ELF-1 (cell line): ENCODE measurements at regions not wholly inside any gene's neighbourhood (a gene's known extent, or its start where the extent isn't known, plus 50 kb on each side); places are given as distances from the start of the nearest gene placed in this dataset.

ENCODE experiments used
- DNase-seq: peaks from one replicate; pipeline ENCODE4 v3.0.0-alpha.2; 2016; ENCODE audit warnings: low read depth, low spot score

DNA sequence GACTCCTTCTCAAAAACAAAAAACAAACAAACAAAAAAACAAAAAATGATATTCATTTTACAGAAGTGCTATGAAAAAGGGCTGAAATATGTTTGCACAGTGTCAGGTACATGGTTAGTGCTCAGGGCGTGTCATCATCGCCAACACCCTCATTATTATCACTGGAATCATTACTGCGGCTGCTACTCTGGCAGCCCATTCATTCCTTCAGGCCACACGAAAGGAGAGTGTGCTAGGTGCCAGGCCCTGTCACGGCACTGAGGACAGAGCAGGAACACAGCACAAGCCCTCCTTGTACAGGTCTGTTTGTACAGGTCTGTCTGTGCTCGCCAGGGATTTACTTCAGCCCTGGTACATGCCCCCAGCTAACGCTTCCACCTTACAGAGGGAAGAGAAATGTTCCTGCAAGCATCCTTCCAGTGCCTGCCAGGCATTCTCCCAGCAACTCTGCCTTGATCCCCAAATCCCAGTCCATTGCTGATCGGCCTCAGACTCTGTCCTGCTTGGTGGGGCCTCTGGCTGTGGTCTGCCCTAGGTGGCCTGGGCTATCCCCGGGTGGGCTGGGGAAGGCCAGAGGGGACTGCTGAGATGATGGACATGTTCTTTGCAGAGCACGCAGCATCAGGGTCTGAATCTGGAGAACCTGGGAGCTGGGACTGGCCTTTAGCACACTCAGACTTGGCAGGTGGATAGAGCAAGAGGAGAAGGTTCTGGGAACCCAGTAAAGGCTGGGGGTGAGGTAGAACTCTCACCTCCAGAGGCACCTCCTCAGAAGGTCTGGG lies 210.7 kb downstream of the URI1 start:
- no peak for DNase-seq

DNA sequence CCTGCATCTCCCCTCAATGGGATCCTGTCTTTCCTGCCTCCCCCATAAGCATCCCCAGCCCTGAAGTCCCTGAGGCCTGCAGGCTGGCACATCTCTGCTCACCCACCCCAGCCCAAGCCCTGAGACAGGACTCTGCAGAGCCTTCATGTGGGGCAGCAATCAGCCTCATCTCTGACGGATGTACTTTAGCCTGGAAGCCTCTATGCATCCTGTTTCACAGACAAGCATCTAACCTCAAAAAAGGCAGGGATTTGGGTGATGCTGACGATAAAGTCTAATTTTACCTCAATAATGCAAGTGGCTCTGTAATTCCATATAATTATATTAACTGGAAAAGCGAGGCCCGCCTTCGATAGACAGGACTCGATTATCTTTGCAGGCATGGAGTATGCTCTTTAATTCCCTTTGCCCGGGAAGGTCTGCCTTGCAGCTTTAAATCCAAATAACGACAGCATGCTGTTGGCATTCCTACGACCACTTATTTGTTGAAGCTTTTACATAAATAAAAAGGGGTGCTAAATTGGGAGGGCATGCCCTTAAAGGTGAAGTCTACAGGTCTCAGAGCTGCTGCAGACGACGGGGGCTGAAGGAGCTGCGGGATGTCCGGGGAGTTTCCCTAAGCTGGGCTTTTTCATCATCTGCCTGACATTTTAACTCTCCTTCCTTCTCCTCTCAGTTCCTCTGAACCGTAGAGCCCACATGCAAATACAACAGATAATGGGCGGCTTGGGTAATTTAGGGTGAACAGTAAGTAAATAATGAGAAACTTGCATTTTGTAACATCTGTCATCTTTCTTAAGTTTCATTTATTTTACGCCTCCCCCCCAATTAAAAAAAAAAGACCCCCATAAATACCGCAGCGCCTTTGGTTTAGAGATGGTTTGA lies 211.5 kb downstream of the URI1 start:
- no peak for DNase-seq

DNA sequence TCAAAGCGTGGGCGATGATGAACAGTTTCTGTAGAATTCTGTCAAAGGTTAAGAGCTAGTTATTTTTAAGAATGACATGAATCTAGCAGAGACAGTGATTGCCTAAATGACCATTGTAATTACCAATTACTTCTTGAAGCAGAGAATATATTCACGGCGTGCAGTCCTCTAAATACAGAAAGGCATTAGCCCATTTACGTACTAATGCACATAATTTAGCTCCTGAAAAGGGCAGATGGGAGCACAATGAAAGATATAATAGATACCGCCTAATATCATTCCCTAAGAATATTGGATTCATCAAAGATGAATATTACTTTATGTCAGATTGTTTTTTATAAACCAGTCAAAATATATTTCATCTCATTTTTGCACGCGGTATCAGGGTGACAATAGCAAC lies 212.4 kb downstream of the URI1 start:
- no peak for DNase-seq

GRCh38 chr19:30155381-30156200 lies 213.6 kb downstream of the URI1 start:
- no peak for DNase-seq

DNA sequence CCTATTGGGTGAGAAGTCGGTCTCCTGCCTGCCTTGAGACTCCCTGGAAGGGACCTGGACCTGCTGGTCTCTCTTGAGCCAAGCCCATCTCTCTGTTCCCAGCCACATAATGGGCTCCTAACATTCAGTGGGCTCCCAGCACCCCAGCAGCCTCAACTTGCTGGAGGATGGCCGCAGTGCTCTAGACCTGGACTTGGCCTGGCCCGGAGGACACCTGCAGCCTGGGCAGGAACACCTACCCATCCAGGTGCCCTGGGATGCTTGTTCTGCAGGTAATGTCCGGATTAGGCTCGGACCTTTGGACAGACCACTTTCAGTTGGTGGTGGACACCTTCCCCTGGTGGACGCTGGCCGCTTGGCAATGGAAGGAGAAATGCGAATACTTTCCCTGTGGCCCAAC lies 214.6 kb downstream of the URI1 start:
- DNase-seq: no peak

GRCh38 chr19:30158067-30158892 lies 213.9 kb upstream of the ZNF536 start:
- DNase-seq: no peak

DNA sequence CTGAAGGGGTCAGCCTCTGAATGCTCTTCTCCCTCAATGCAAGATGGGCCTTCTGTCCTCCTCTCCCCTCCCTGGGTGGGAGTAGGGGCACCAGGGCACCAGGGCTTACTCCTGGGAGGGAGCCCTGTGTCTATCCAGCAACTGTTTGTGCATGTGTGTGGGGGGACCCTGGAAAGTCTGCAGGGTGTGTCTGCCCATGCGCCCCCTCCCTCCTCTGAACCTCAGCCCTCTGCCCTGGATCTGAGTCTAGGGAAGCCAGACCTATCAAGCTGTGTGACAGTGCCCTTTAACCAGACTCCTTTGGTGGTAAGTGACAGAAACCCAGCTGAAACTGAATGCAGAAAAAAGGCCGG lies 213.3 kb upstream of the ZNF536 start:
- DNase-seq: no peak

DNA sequence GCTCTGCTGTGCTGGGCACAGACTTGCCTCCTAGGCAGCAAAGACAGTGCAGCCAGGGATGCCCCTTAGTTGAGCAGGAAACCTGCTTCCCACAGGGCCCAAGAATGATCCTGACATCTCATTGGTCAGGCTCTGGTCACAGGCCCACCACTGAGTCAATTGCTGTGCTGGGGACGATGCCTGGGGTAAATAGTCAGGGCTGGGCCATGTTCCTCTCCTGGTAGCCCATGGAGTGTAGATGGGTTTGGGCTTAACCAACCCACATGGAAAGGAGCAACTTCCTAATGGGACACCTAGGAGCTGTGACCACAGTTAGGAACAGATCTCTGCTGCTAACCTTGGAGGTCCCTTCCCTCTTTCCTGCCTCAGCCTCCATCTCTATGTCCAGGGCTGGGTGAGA lies 212.5 kb upstream of the ZNF536 start:
- DNase-seq: no peak

DNA sequence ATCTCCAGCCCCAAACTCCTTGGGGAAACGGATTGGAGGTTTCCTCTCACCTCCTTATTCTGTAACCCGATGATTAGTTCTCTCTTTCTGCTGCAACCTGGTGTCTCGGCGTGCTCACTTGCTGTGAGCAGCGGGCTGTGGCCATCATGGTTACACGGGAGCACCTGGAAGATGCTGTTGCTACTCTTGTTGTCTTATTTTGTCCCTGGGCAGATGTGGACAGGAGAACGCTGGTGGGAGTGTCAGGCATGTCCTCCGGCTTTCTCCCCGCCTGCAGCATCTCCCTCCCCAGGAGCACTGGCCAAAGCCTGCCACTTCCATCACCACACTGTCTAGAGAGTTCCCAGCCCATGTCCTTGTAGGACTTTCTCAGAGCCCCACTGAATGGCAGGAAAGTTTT lies 211.8 kb upstream of the ZNF536 start:
- DNase-seq: no peak

GRCh38 chr19:30161021-30161655 lies 211.0 kb upstream of the ZNF536 start:
- no peak for DNase-seq

- DNase-seq: no peak
Measured at GRCh38 chr19:30161770-30162169, 210.4 kb upstream of the ZNF536 start.

DNA sequence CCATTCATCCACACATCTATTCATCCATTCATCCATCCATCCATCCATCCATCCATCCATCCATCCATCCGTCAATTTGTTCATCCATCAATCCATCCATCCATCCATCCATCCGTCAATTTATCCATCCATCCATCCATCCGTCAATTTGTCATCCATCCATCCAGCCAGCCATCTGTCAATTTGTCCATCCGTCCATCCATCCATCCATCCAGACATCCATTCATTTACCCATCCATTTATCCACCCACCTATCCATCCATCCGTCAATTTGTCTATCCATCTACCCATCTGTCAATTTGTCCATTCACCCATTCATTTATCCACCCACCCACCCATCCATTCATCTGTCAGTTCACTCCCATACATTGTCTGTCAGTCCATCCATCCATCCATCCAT lies 209.5 kb upstream of the ZNF536 start:
- DNase-seq: no peak

DNA sequence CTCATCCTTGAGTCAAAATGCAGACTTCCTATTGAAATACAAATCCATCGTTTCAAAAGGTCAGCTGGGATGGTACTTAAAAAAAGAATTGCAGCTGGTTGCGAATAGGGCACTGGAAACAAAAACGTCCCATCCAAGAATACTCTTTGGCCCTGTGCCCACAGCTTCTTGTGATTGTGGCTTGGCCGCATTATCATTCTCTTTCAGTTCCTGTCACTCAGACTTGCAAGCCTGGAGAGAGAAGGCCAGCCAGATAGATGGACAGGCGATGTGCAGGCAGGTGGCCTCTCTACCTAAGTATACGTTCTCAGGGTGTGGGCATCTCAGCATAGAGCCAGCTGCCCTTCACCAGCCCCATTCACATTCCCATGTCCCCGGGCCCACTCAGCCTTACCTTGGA lies 208.5 kb upstream of the ZNF536 start:
- no peak for DNase-seq

DNA sequence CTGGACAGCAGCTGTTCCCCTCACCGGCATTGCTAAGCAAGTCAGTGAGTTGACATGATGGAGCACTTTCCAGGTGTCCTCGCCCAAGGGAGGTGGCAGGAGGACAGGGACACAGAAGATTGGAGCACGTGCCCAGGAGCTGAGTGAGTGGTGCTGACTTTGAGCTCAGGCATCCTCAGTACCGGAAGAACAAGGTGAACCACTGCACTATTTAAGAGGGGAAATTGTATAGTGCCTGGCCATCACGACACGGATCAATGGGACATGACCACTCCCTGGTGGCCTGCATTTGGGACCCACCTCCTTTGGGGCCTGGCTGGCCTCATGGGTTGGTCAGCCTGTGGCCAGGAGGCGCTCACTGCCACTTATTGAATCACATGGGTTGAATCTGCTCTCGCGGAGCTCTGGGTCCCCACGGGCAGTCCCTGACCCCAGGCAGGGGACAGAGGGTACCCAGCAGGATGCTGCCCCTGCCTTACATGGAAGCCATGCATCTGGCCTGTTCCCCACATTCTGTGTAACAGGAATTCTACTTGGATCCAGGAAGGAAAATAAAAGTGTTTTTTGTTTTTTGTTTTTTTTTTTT lies 206.9 kb upstream of the ZNF536 start:
- no peak for DNase-seq

DNA sequence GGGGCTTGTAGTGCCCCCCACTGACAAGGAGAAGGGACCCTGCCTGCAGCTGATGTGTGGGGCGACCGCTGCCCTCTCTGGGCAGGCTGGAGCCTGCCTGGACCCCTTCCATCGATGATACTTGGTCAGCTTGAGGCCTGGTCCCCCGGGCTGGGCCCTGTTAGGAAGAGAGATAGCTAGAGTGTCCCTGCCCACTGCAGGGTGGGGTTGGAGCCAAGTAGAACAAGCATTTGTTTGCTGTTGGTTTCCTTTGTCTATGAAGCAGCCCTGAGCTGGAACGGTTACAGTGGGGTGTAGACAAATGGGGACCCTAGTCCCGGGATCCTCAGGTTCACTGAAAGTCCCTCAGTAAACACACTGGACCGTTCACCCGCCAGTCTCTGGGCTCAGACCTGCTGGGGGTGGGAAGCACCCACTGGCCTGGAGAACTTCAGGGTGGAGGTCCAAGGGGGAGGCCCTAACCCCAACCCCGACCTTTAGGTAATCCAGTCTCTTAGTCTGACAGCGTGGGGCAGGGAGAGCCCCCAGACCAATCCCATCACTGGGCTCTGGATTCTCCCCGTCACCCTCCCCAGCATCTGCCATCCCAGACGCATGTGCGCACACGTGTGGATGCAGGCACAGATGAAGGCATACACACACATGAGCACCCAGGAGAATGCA lies 204.8 kb upstream of the ZNF536 start:
- no peak for DNase-seq

DNA sequence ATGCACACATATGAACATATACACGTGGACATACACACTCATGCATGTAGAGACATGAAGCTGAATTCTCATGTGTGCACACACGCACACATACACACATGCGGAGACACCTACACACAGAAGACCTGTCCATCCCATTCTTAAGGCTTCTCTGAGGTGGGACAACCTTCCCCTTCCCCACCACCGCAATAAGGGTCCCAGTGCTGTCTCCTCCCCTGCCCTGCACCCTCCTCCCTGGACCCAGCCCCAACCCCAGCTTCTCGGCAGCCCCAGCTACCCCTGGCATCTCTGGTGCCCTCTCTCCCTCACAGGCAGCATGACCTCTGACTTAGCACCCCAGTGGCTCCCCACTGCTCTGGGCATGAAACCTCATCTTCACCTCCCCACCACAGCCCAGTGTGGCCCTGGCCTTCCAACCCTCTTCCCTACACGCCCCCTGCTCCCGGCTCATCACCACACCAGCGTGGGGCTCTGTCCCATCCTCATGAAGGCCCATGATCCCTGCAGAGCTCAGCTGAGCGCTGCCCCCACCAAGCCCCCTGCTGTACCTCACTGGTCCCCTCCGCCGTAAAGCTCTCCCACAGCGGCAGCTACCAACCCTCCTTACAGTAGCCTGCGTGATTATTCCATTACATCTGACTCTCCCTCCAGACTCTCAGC lies 204.1 kb upstream of the ZNF536 start:
- DNase-seq: no peak

DNA sequence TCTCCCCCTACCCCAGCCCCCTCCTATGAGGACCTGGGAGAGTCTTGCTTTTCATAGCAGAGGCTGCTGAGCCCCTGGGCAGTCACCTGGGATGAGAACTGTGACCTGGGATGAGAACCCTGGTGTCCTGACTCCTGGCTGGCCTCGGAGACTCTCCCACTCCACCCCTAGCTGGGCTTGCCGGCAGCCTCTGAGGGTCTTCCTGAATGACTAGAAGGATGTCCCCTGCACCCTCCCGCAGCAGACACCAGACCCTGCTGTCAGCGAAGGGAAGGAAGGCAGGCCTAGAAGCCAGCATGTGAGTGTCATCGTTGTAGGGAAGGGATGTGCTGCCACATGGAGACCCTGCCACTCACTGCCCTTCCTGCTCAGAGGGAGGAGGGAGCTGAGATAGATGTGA lies 203.4 kb upstream of the ZNF536 start:
- no peak for DNase-seq

GRCh38 chr19:30169196-30169900 lies 202.8 kb upstream of the ZNF536 start:
- DNase-seq: no peak

GRCh38 chr19:30170081-30170480 lies 202.1 kb upstream of the ZNF536 start:
- DNase-seq: no peak
